ENCODE measurements at regions not wholly inside any gene's neighbourhood (a gene's known extent, or its start where the extent isn't known, plus 50 kb on each side); places are given as distances from the start of the nearest gene placed in this dataset.

DNA sequence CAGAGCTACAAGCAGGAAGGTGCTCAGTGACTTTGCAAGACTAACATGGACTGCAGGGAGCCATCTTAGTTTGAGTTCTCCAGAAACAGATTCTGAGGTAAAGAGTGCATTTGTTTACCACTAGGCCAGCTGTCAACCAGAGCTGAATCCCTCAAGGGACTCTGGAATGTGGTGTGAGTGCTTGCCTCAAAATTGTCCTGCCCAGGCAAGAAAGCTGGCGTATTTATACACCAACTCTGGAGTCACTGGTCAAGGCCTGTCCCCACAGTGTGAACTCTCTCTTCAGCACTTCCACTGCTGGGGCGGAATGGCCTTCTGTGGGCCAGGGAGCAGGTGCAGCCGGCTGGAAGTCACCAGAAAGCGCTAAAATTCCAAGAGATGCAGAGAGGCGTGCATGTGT is 139.2 kb upstream of the TBCA start:
- WGBS = 96% methylated on average over 5 of the region's 5 CpGs
- Histone ChIP-seq H3K9me3 (ENCODE audit: control insufficient read depth in 2 of 2, insufficient read depth in 1 of 2, low read length in 1 of 2) (no peaks in the 10 kb centered on the region), H3K4me1 (ENCODE audit: control insufficient read depth in 2 of 2, insufficient read depth in 2 of 2, low read length in 2 of 2) (no peaks in the 10 kb centered on the region), H3K4me3 (ENCODE audit: low read length in 2 of 2) (no peak overlapping the region), H3K36me3 (ENCODE audit: control insufficient read depth in 2 of 2, insufficient read depth in 2 of 2, low read length in 1 of 2) (no peaks in the 10 kb centered on the region), H3K27me3 (ENCODE audit: control insufficient read depth in 2 of 2, insufficient read depth in 1 of 2, low read length in 1 of 2) (peaks cover 5 to 10% of the 10 kb centered on the region in 2 donors), H3K27ac (ENCODE audit: low read depth in 1 of 2, low read length in 1 of 2) (no peak overlapping the region)
- no peak for DNase-seq (ENCODE audit: low read depth in 6 of 9, low spot score in 9 of 9)

DNA sequence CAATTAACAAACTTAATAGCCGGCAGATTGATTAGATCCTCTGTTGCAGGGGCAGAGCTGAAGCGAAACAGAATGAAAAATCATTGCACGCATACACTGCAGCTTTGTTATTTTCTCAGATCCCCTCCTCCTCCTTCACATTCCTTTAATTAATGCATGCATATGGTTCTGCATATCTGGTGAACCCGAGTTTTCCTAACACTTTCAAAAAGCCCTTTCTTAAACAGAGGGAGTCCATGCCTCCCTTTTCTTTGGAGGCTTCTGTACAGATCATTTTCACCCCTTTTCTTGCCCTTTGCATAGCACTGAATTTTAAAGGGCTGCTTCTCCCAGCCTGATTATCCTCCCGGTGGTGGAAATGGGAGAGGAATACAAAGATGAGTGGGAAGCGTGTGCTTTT is 136.6 kb upstream of the TBCA start:
- Histone ChIP-seq H3K4me1 (ENCODE audit: control insufficient read depth in 2 of 2, insufficient read depth in 2 of 2, low read length in 2 of 2) (no peaks in the 10 kb centered on the region), H3K4me3 (ENCODE audit: low read length in 2 of 2) (no peak overlapping the region), H3K27ac (ENCODE audit: low read depth in 1 of 2, low read length in 1 of 2) (no peak overlapping the region), H3K9me3 (ENCODE audit: control insufficient read depth in 2 of 2, insufficient read depth in 1 of 2, low read length in 1 of 2) (no peaks in the 10 kb centered on the region), H3K27me3 (ENCODE audit: control insufficient read depth in 2 of 2, insufficient read depth in 1 of 2, low read length in 1 of 2) (peaks cover 5 to 10% of the 10 kb centered on the region in 2 donors), H3K36me3 (ENCODE audit: control insufficient read depth in 2 of 2, insufficient read depth in 2 of 2, low read length in 1 of 2) (no peaks in the 10 kb centered on the region)
- DNase-seq (ENCODE audit: low read depth in 6 of 9, low spot score in 9 of 9) = no peak
- 72% methylated on average over 6 of the region's 6 CpGs for WGBS

DNA sequence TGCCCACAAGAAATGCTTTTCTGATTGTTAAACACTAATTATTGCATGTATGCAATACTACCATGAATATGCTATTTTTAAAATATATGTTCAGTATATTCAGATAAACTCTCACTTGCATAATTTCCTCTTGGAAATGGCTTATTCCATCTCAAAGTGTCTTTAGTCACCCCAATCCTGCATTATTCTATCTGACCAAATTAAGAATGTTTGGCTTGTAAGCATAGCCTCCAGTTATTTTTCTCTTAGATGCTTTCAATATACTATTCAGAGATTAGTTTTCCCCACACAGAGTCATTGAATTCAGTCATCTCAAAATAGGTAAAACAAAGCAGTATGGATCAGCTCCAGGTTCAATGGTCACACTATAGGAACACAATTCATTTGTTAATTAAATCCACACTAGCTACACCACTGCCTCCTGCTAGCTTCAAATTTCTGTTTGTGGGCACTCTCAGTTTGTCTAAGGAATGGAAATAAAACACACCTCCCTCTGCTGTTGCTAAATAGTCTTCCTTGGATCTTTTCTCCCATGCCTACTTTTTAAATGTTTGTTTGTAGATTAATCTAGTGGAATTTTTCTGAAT is 134.6 kb upstream of the TBCA start:
- H3K9me3 ChIP-seq (ENCODE audit: control insufficient read depth in 2 of 2, insufficient read depth in 1 of 2, low read length in 1 of 2) = no peaks in the 10 kb centered on the region
- H3K4me1 ChIP-seq (ENCODE audit: control insufficient read depth in 2 of 2, insufficient read depth in 2 of 2, low read length in 2 of 2) = no peaks in the 10 kb centered on the region
- no peaks in the 10 kb centered on the region for H3K36me3 ChIP-seq (ENCODE audit: control insufficient read depth in 2 of 2, insufficient read depth in 2 of 2, low read length in 1 of 2)
- no peak overlapping the region for H3K27ac ChIP-seq (ENCODE audit: low read depth in 1 of 2, low read length in 1 of 2)
- H3K27me3 ChIP-seq (ENCODE audit: control insufficient read depth in 2 of 2, insufficient read depth in 1 of 2, low read length in 1 of 2) = peaks cover 5 to 10% of the 10 kb centered on the region in 2 donors
- DNase-seq (ENCODE audit: low read depth in 6 of 9, low spot score in 9 of 9) = no peak
- no peak overlapping the region for H3K4me3 ChIP-seq (ENCODE audit: low read length in 2 of 2)

- no peaks in the 10 kb centered on the region for H3K4me1 ChIP-seq (ENCODE audit: control insufficient read depth in 2 of 2, insufficient read depth in 2 of 2, low read length in 2 of 2)
- H3K9me3 ChIP-seq (ENCODE audit: control insufficient read depth in 2 of 2, insufficient read depth in 1 of 2, low read length in 1 of 2) = no peaks in the 10 kb centered on the region
- H3K4me3 ChIP-seq (ENCODE audit: low read length in 2 of 2) = no peak overlapping the region
- H3K27me3 ChIP-seq (ENCODE audit: control insufficient read depth in 2 of 2, insufficient read depth in 1 of 2, low read length in 1 of 2) = peaks cover 5 to 10% of the 10 kb centered on the region in 2 donors
- WGBS = 93% methylated on average over 2 of the region's 2 CpGs
- no peaks in the 10 kb centered on the region for H3K36me3 ChIP-seq (ENCODE audit: control insufficient read depth in 2 of 2, insufficient read depth in 2 of 2, low read length in 1 of 2)
- no peak for DNase-seq (ENCODE audit: low read depth in 6 of 9, low spot score in 9 of 9)
- no peak overlapping the region for H3K27ac ChIP-seq (ENCODE audit: low read depth in 1 of 2, low read length in 1 of 2)
Observed at GRCh38 chr5:77909237-77909636, 133.1 kb upstream of the TBCA start.

- no peaks in the 10 kb centered on the region for H3K36me3 ChIP-seq (ENCODE audit: control insufficient read depth in 2 of 2, insufficient read depth in 2 of 2, low read length in 1 of 2)
- peaks cover 5 to 10% of the 10 kb centered on the region in 2 donors for H3K27me3 ChIP-seq (ENCODE audit: control insufficient read depth in 2 of 2, insufficient read depth in 1 of 2, low read length in 1 of 2)
- no peak overlapping the region for H3K4me3 ChIP-seq (ENCODE audit: low read length in 2 of 2)
- H3K27ac ChIP-seq (ENCODE audit: low read depth in 1 of 2, low read length in 1 of 2) = no peak overlapping the region
- no peaks in the 10 kb centered on the region for H3K4me1 ChIP-seq (ENCODE audit: control insufficient read depth in 2 of 2, insufficient read depth in 2 of 2, low read length in 2 of 2)
- H3K9me3 ChIP-seq (ENCODE audit: control insufficient read depth in 2 of 2, insufficient read depth in 1 of 2, low read length in 1 of 2) = no peaks in the 10 kb centered on the region
- DNase-seq (ENCODE audit: low read depth in 6 of 9, low spot score in 9 of 9) = no peak
- 93% methylated on average over 3 of the region's 3 CpGs for WGBS
Observed at GRCh38 chr5:77908787-77909186, 132.6 kb upstream of the TBCA start.

DNA sequence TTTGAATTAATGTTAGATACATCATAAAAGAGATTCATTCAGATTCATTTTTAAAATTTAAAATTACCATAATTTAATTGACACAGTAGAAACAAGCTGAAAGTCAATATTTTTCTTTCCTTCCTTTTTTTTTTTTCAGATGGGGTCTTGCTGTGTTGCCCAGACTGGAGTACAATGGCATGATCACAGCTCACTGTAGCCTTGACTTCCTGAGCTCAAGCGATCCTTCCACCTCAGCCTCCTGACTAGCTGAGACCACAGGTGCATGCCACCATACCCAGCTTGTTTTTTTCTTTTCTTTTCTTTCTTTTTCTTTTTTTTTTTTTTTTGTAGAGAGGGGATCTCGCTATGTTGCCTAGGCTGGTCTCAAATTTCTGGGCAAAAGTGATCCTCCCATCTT is 131.6 kb upstream of the TBCA start:
- no peak overlapping the region for H3K4me3 ChIP-seq (ENCODE audit: low read length in 2 of 2)
- H3K9me3 ChIP-seq (ENCODE audit: control insufficient read depth in 2 of 2, insufficient read depth in 1 of 2, low read length in 1 of 2) = no peaks in the 10 kb centered on the region
- no peaks in the 10 kb centered on the region for H3K4me1 ChIP-seq (ENCODE audit: control insufficient read depth in 2 of 2, insufficient read depth in 2 of 2, low read length in 2 of 2)
- DNase-seq (ENCODE audit: low read depth in 6 of 9, low spot score in 9 of 9) = no peak
- no peaks in the 10 kb centered on the region for H3K36me3 ChIP-seq (ENCODE audit: control insufficient read depth in 2 of 2, insufficient read depth in 2 of 2, low read length in 1 of 2)
- WGBS = 98% methylated on average over 2 of the region's 2 CpGs
- H3K27ac ChIP-seq (ENCODE audit: low read depth in 1 of 2, low read length in 1 of 2) = no peak overlapping the region
- peaks cover 5 to 7% of the 10 kb centered on the region in 2 donors for H3K27me3 ChIP-seq (ENCODE audit: control insufficient read depth in 2 of 2, insufficient read depth in 1 of 2, low read length in 1 of 2)

DNA sequence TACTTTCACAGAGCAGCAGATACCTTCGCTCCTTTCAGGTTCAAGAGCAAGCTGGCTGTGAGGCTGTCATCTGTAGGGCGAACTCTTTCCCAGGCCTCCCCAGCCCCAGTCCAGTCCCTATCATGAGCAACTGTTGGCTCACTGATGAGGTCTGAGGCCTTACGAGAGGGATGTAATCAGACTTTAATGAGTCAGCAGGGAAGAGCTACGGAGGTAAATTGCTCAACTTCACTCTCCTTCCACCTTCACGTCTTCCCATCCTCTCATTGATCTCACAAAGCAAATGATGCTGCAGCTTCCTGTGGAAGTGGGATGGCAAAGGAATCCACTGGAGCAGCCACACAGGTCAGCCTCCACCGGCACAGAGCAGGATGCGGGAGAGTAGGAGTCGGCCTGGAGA is 130.7 kb upstream of the TBCA start:
- no peaks in the 10 kb centered on the region for H3K4me1 ChIP-seq (ENCODE audit: control insufficient read depth in 2 of 2, insufficient read depth in 2 of 2, low read length in 2 of 2)
- DNase-seq (ENCODE audit: low read depth in 6 of 9, low spot score in 9 of 9) = no peak
- H3K9me3 ChIP-seq (ENCODE audit: control insufficient read depth in 2 of 2, insufficient read depth in 1 of 2, low read length in 1 of 2) = no peaks in the 10 kb centered on the region
- no peak overlapping the region for H3K27ac ChIP-seq (ENCODE audit: low read depth in 1 of 2, low read length in 1 of 2)
- WGBS = 96% methylated on average over 8 of the region's 8 CpGs
- no peaks in the 10 kb centered on the region for H3K36me3 ChIP-seq (ENCODE audit: control insufficient read depth in 2 of 2, insufficient read depth in 2 of 2, low read length in 1 of 2)
- H3K4me3 ChIP-seq (ENCODE audit: low read length in 2 of 2) = no peak overlapping the region
- peaks cover 1 to 2% of the 10 kb centered on the region in 2 donors for H3K27me3 ChIP-seq (ENCODE audit: control insufficient read depth in 2 of 2, insufficient read depth in 1 of 2, low read length in 1 of 2)

GRCh38 chr5:77904362-77904761 is 128.2 kb upstream of the TBCA start:
- H3K9me3 ChIP-seq (ENCODE audit: control insufficient read depth in 2 of 2, insufficient read depth in 1 of 2, low read length in 1 of 2) = no peaks in the 10 kb centered on the region
- 91% methylated on average over 3 of the region's 3 CpGs for WGBS
- no peaks in the 10 kb centered on the region for H3K36me3 ChIP-seq (ENCODE audit: control insufficient read depth in 2 of 2, insufficient read depth in 2 of 2, low read length in 1 of 2)
- H3K4me1 ChIP-seq (ENCODE audit: control insufficient read depth in 2 of 2, insufficient read depth in 2 of 2, low read length in 2 of 2) = no peaks in the 10 kb centered on the region
- DNase-seq (ENCODE audit: low read depth in 6 of 9, low spot score in 9 of 9) = no peak
- H3K27ac ChIP-seq (ENCODE audit: low read depth in 1 of 2, low read length in 1 of 2) = no peak overlapping the region
- H3K4me3 ChIP-seq (ENCODE audit: low read length in 2 of 2) = no peak overlapping the region
- no peaks in the 10 kb centered on the region for H3K27me3 ChIP-seq (ENCODE audit: control insufficient read depth in 2 of 2, insufficient read depth in 1 of 2, low read length in 1 of 2)

DNA sequence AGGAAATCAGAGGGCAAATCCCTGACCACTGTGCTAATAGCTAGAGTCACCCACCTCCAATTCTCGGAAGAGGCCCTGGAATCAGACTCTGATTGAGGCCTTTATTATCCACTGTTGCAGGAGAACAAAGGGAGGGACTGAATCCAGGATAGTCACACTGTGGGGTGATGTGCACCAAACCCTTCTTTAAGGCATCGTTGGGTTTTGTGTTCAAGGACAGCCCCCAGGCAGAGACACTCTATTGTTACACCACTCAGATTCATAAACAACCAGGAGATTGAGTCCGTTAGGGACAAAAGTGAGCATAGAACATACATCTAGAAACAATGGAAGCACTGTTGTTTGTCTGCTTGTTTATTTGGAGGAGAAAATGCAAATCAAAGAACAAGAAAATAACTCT is 124.6 kb upstream of the TBCA start:
- Histone ChIP-seq H3K27ac (ENCODE audit: low read depth in 1 of 2, low read length in 1 of 2) (no peak overlapping the region), H3K36me3 (ENCODE audit: control insufficient read depth in 2 of 2, insufficient read depth in 2 of 2, low read length in 1 of 2) (no peaks in the 10 kb centered on the region), H3K4me1 (ENCODE audit: control insufficient read depth in 2 of 2, insufficient read depth in 2 of 2, low read length in 2 of 2) (no peaks in the 10 kb centered on the region), H3K27me3 (ENCODE audit: control insufficient read depth in 2 of 2, insufficient read depth in 1 of 2, low read length in 1 of 2) (no peaks in the 10 kb centered on the region), H3K9me3 (ENCODE audit: control insufficient read depth in 2 of 2, insufficient read depth in 1 of 2, low read length in 1 of 2) (no peaks in the 10 kb centered on the region), H3K4me3 (ENCODE audit: low read length in 2 of 2) (no peak overlapping the region)
- no peak for DNase-seq (ENCODE audit: low read depth in 6 of 9, low spot score in 9 of 9)
- 94% methylated on average over 3 of the region's 3 CpGs for WGBS

DNA sequence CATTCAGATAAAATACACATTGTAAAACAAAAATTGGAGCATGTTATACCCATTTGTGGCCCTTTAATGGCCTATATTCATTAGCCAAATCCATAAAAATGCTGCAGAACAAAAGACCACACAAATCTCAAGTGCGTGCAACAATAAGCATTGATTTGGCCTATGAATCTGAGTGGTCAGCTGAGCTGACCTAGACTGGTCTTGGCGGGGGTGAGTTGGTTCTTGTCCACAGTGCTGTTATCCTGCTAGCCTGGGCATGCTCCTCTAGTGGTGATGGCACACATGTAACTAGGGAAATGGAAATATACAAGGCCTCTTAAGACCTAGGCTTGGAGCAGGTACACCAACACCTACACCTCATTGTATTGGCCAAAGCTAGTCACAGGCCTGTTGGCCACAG is 122.2 kb upstream of the TBCA start:
- H3K27me3 ChIP-seq (ENCODE audit: control insufficient read depth in 2 of 2, insufficient read depth in 1 of 2, low read length in 1 of 2) = no peaks in the 10 kb centered on the region
- H3K4me1 ChIP-seq (ENCODE audit: control insufficient read depth in 2 of 2, insufficient read depth in 2 of 2, low read length in 2 of 2) = no peaks in the 10 kb centered on the region
- no peaks in the 10 kb centered on the region for H3K36me3 ChIP-seq (ENCODE audit: control insufficient read depth in 2 of 2, insufficient read depth in 2 of 2, low read length in 1 of 2)
- WGBS = 99% methylated on average over 2 of the region's 2 CpGs
- DNase-seq (ENCODE audit: low read depth in 6 of 9, low spot score in 9 of 9) = no peak
- no peak overlapping the region for H3K27ac ChIP-seq (ENCODE audit: low read depth in 1 of 2, low read length in 1 of 2)
- no peaks in the 10 kb centered on the region for H3K9me3 ChIP-seq (ENCODE audit: control insufficient read depth in 2 of 2, insufficient read depth in 1 of 2, low read length in 1 of 2)
- H3K4me3 ChIP-seq (ENCODE audit: low read length in 2 of 2) = no peak overlapping the region

Data from thymus (tissue), 11 donors.